Panc1 (cell line): ENCODE measurements at regions not wholly inside any gene's neighbourhood (a gene's known extent, or its start where the extent isn't known, plus 50 kb on each side); places are given as distances from the start of the nearest gene placed in this dataset.

Experiments
- ATAC-seq: fragments of 200-7000 bp; cut with Tn5 transposase; 2 replicates; pipeline ENCODE4 v1.9.1; 2020; ENCODE audit warnings: mild to moderate bottlenecking, moderate library complexity
- BruUV-seq: library from RNA; stranded (reverse); fragments of 400-500 nt; replicated peaks from 2 replicates; lab custom pipeline; 2021; lab: Mats Ljungman, UMichigan
- CTCF ChIA-PET: fragments of 300-600 bp; sonication (Branson Sonifier 250); formaldehyde crosslinking; loops from one replicate; lab custom pipeline; 2022; ENCODE audit warnings: antibody characterized with exemption; lab: Charles Lee
- POLR2A ChIA-PET: fragments of 300-600 bp; sonication (Branson Sonifier 250); formaldehyde crosslinking; loops from one replicate; lab custom pipeline; 2022; ENCODE audit warnings: antibody characterized with exemption; lab: Charles Lee
- DNase-seq: peaks from one replicate; pipeline ENCODE4 v3.0.0-alpha.2; 2010; ENCODE audit warnings: low read depth, low spot score
- H3K27ac ChIP-seq: 2 replicates; pipeline ENCODE4 v1.5.1; 2011; ENCODE audit warnings: mild to moderate bottlenecking, low read length, inconsistent platforms
- H3K27me3 ChIP-seq: fragments of 200-500 bp; sonication (Bioruptor generic); 2 replicates; pipeline ENCODE4 v1.6.0; 2014; ENCODE audit warnings: low read length, inconsistent platforms; ENCODE audit not compliant: control insufficient read depth, insufficient read depth
- H3K36me3 ChIP-seq: fragments of 200-500 bp; sonication (Bioruptor generic); 2 replicates; pipeline ENCODE4 v1.5.1; 2014; ENCODE audit warnings: inconsistent platforms, mild to moderate bottlenecking, low read length, moderate library complexity; ENCODE audit not compliant: control insufficient read depth, insufficient read depth
- H3K4me1 ChIP-seq: 2 replicates; pipeline ENCODE4 v1.5.1; 2011; ENCODE audit warnings: inconsistent platforms, mild to moderate bottlenecking, low read length, moderate library complexity; ENCODE audit not compliant: control insufficient read depth, insufficient read depth
- H3K4me3 ChIP-seq, 2 experiments: 2 replicates each; pipeline ENCODE4 v1.5.1; 2011 to 2012; ENCODE audit warnings: low read depth in 2 of 2, low read length in 2 of 2, mild to moderate bottlenecking in 2 of 2, inconsistent platforms in 1 of 2, moderate library complexity in 1 of 2
- H3K9me3 ChIP-seq: fragments of 200-500 bp; sonication (Bioruptor generic); 2 replicates; pipeline ENCODE4 v1.5.1; 2014; ENCODE audit warnings: low read depth, mild to moderate bottlenecking, inconsistent platforms, low read length, moderate library complexity; ENCODE audit not compliant: control insufficient read depth, insufficient read depth
- CTCF ChIP-seq: fragments of 450-650 bp; IDR thresholded peaks from 2 replicates; pipeline ENCODE4 v1.5.1; 2017; ENCODE audit warnings: mild to moderate bottlenecking
- POLR2AphosphoS5 ChIP-seq: IDR thresholded peaks from 2 replicates; pipeline ENCODE4 v1.6.1; 2012; ENCODE audit warnings: mild to moderate bottlenecking, low read depth, low read length, moderate library complexity
- REST ChIP-seq, 2 experiments: IDR thresholded peaks; 2 replicates each; pipeline ENCODE4 v1.6.1; 2011 to 2012; ENCODE audit warnings: low read depth in 2 of 2, control low read depth in 1 of 2, low read length in 1 of 2, mild to moderate bottlenecking in 1 of 2, moderate library complexity in 1 of 2; ENCODE audit not compliant: insufficient read depth in 1 of 2
- SIN3A ChIP-seq: IDR thresholded peaks from 2 replicates; pipeline ENCODE4 v1.6.1; 2012; ENCODE audit warnings: low read depth, mild to moderate bottlenecking, low read length, moderate library complexity, borderline replicate concordance; ENCODE audit not compliant: insufficient read depth
- TCF7L2 ChIP-seq: IDR thresholded peaks from 2 replicates; pipeline ENCODE4 v1.6.1; 2011; ENCODE audit warnings: mild to moderate bottlenecking, low read depth, low read length, inconsistent platforms
- in situ Hi-C: cut with HindIII; loops from 2 replicates; pipeline ENCODE4 v1.10.0; 2016; ENCODE audit warnings: low sequenced_read_pairs, low pct_unique_long_range_greater_than_20kb
- intact Hi-C: fragments of 100-400 bp; cut with micrococcal nuclease; formaldehyde crosslinking; loops from one replicate; pipeline ENCODE4 v1.10.0; 2022; ENCODE audit not compliant: unreplicated experiment

GRCh38 chr3:157650699-157651098 is 147.5 kb upstream of the VEPH1 start:
- in situ Hi-C loops, result no loop called here

GRCh38 chr3:157650172-157650571 is 147.0 kb upstream of the VEPH1 start:
- Histone ChIP-seq H3K9me3 (no peaks in the 10 kb centered on the region), H3K27ac (no peak overlapping the region), H3K4me1 (no peaks in the 10 kb centered on the region), H3K27me3 (no peaks in the 10 kb centered on the region), H3K4me3 (no peak overlapping the region), H3K36me3 (no peaks in the 10 kb centered on the region)
- no TSS peak for BruUV-seq
- no peak for DNase-seq
- POLR2A ChIA-PET, result no interaction called here
- intact Hi-C loops, result no loop called here
- in situ Hi-C loops, result no loop called here
- TF ChIP-seq CTCF (no peak), REST (IDR thresholded peaks at IDR 0.05; ENCODE audit: insufficient read depth in 1 of 2, low read depth in 2 of 2, low read length in 1 of 2) (no peak), SIN3A (no peak), TCF7L2 (no peak), POLR2AphosphoS5 (no peak)
- ATAC-seq, result no peak
- CTCF ChIA-PET, result no interaction called here

More at GRCh38 chr3:157650699-157651098, 147.5 kb upstream of the VEPH1 start:
- TF ChIP-seq CTCF (no peak), SIN3A (no peak), TCF7L2 (no peak), REST (IDR thresholded peaks at IDR 0.05; ENCODE audit: insufficient read depth in 1 of 2, low read depth in 2 of 2, low read length in 1 of 2) (no peak)
- ATAC-seq (no peak), DNase-seq (no peak)
- BruUV-seq, result no TSS peak
- no peaks in the 10 kb centered on the region for H3K9me3 ChIP-seq
- H3K27me3 ChIP-seq, result no peaks in the 10 kb centered on the region
- intact Hi-C loops, result no loop called here
- H3K4me1 ChIP-seq, result no peaks in the 10 kb centered on the region
- H3K36me3 ChIP-seq, result no peaks in the 10 kb centered on the region
- ChIA-PET CTCF (no interaction called here), POLR2A (no interaction called here)
- no peak overlapping the region for H3K27ac ChIP-seq
- no peak overlapping the region for H3K4me3 ChIP-seq
